Esophagus muscularis mucosa (tissue), 3 donors: ENCODE measurements at regions not wholly inside any gene's neighbourhood (a gene's known extent, or its start where the extent isn't known, plus 50 kb on each side); places are given as distances from the start of the nearest gene placed in this dataset.

Experiments used
- EP300 ChIP-seq: sonication (generic); formaldehyde crosslinking; IDR thresholded peaks from one replicate; pipeline ENCODE4 v1.6.1; 2017; ENCODE audit warnings: antibody characterized with exemption
- TF ChIP-seq, protein P1 (sequence below), 3 experiments: fragments of 200-600 bp in 2 of 3; fragments of 450-650 bp in 1 of 3; sonication (generic) in 2 of 3; IDR thresholded peaks; one replicate each; pipeline ENCODE4 v1.5.1; 2017 to 2019; ENCODE audit warnings: antibody characterized with exemption in 3 of 3, mild to moderate bottlenecking in 2 of 3, moderate library complexity in 1 of 3

DNA sequence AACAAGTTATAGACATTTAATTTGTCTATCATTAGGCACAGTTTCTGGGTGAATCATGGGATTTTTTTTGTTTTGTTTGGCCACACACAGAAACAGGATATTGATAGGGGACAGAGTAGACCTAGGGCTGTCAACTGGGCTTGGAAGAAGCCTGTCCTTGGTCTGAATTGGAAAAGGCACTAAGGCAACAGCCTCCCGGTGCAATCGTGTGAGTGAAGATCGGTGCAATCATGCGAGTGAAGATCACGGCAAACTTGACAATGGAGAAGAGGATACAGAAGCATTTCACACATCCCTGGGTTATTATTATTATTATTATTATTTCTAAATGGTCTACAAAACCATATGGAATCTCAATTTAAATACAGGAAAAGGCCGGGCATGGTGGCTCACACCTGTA lies 94.5 kb downstream of the ACKR3 start:
- TF ChIP-seq, protein P1, sequence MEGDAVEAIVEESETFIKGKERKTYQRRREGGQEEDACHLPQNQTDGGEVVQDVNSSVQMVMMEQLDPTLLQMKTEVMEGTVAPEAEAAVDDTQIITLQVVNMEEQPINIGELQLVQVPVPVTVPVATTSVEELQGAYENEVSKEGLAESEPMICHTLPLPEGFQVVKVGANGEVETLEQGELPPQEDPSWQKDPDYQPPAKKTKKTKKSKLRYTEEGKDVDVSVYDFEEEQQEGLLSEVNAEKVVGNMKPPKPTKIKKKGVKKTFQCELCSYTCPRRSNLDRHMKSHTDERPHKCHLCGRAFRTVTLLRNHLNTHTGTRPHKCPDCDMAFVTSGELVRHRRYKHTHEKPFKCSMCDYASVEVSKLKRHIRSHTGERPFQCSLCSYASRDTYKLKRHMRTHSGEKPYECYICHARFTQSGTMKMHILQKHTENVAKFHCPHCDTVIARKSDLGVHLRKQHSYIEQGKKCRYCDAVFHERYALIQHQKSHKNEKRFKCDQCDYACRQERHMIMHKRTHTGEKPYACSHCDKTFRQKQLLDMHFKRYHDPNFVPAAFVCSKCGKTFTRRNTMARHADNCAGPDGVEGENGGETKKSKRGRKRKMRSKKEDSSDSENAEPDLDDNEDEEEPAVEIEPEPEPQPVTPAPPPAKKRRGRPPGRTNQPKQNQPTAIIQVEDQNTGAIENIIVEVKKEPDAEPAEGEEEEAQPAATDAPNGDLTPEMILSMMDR (IDR thresholded peaks at IDR 0.05): no peak
- TF ChIP-seq EP300: no peak
